EH (cell line): ENCODE measurements at regions not wholly inside any gene's neighbourhood (a gene's known extent, or its start where the extent isn't known, plus 50 kb on each side); places are given as distances from the start of the nearest gene placed in this dataset.
"Not testable (repeated sequence)": the region's sequence is repeated elsewhere in the genome, so short reads cannot be mapped to it uniquely, and the experiment has no call there.

Experiments
- DNase-seq: peaks from one replicate; pipeline ENCODE4 v3.0.0-alpha.2; 2015; ENCODE audit warnings: low read depth

GRCh38 chr16:29578898-29579297 lies 72.7 kb upstream of the NPIPB12 start:
- DNase-seq = not testable (repeated sequence)

- not testable (repeated sequence) for DNase-seq
Observed at GRCh38 chr16:29581764-29582163, 75.6 kb upstream of the NPIPB12 start.

DNA sequence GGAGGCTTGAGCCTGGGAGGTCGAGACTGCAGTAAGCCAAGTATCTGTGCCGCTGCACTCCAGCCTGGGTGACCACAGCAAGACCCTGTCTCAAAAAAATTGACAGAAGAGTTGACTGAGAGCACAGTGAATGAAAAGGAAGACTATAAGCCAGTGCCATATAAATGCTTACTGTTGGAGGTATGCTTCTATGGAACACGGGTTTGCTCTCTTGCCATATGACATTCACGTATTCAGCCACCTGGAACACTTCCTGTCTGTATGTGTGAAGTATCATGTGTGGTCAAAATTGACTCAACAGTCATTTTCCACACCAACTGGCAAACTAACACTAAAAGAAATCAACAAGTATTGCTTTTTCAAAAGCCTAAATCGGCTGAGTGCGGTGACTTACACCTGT lies 71.1 kb upstream of the SPN start:
- DNase-seq = not testable (repeated sequence)

GRCh38 chr16:29594269-29594925 lies 68.7 kb upstream of the SPN start:
- DNase-seq = peak; percentile 62

GRCh38 chr16:29594926-29595838 lies 67.9 kb upstream of the SPN start:
- DNase-seq = peak; percentile 90

GRCh38 chr16:29597030-29597429 lies 66.0 kb upstream of the SPN start:
- DNase-seq = not testable (repeated sequence)

DNA sequence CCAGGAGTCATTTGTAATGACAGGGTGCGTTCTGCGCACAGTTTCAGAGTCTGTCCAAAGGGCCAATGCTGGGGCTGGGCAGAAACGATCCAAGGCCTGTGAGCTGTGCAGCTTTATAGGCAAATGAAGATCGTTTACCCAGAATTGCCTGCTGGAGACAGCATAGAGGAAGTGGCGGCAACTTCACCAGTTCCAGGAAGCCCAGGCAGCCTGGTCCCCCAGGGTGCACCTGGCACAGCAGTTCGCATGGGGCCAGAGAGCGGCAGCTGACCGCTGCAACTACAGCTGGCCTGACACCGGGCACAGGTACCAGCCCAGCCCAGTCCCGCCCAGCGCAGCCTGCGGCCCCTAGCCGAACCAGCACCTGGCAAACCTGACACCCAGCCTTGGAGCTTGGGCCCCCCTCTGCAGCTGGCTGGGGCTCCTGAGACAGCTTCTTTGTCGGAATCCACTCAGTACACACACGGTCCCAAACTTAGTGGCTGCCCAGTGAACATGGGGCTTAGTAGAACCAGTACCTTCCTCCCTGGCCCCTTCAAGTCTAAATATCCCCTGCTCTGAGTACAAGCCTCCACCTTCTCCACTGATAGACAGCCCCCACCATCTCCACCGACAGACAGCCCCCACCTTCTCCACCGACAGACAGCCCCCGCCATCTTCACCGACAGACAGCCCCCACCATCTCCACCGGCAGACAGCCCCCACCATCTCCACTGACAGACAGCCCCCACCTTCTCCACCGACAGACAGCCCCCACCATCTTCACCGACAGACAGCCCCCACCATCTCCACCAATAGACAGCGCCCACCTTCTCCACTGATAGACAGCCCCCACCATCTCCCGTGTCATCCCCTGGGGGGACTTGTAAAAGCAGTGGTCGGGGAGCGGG lies 62.7 kb upstream of the SPN start:
- not testable (repeated sequence) for DNase-seq

DNA sequence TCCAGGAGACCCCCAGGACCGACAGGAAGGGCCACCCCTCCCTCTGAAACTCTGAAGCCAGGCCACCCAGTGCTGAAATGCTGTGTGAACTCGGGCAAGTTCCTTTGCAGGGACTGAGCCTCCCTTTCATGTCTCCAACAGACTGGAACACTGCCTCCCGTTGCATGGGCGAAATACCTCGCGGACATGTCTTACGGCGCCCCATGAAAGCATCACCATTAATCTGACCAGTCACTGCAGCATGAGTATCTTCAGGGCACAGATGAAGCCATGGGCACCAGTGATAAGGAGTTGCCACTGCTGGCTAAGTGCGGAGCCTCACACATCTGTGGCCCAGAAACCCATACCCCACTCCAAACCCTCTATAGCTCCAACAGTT lies 60.8 kb upstream of the SPN start:
- peak; percentile 29 for DNase-seq

GRCh38 chr16:29602683-29603088 lies 60.4 kb upstream of the SPN start:
- DNase-seq = not testable (repeated sequence)

DNA sequence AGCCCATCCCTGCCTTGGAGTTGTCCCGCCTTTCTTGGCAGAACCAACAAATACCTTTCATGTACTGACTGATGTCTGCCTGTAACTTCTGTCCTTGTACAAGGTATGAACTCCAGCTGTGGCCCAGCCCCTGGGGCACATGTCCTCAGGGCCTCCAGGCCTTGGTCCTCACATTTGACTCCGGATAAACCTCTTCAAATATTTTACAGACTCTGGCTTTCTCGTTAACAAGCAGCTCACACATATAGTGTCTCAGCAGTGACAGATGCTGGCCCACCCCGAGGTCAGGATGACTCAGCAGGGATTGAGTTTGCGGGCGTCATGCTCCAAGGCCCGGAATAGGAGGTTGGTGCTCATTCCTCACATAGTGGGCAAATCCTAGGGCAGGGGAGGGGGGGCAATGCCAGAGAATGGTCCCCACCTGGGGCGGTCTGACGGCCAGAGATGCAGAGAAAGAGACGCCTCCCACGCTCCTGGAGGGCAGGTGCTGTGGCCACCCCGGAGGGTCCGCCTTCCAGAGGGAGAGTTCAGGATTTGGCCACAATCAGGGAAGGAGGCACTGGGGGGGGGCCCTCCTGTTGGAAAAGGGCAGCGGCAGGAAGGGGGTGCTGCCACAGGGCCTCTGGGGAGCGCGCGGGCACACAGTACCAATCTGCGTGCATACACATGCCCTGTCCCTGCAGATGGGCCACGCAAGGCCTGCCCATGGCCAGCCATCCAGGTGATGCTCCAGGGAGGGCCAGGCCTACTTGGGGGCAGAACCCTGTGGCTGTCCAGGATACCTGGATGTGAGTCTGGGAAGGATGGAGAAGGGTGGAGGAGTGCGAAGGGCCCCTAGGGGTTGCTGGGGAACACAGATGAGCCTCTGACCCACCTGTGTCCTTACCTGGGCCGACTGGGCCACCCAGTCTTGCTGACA lies 58.2 kb upstream of the SPN start:
- peak; percentile 88 for DNase-seq

DNA sequence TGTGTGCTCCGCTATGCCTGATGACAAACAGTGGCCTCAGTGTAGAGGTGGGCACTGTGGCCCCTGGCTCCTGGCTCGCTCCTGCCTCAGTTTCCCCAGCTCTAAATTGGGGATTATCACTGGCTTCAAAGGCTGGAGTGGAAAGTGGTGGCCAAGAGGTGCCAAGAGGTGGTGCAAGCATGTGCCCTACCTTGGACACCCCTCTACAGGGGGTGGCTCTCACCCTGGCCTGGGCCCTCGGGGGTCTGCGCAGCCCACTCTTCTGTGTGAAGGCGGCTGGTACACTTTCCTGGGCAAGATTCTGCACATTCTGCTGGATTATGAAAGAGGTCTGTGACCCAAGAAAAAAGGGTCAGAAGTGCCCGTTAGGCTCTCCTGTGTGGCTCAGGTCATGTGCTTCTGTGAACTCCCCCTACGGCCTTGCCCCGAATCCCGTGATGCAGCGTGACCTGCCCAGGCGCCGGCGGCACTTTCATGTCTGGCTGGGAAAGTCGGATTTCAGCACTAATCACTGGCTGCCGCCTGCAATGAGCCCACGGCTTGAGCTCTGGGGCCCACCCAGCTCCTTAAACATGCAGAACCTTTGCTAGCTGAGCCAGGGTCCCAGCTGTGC lies 57.3 kb upstream of the SPN start:
- not testable (repeated sequence) for DNase-seq

DNA sequence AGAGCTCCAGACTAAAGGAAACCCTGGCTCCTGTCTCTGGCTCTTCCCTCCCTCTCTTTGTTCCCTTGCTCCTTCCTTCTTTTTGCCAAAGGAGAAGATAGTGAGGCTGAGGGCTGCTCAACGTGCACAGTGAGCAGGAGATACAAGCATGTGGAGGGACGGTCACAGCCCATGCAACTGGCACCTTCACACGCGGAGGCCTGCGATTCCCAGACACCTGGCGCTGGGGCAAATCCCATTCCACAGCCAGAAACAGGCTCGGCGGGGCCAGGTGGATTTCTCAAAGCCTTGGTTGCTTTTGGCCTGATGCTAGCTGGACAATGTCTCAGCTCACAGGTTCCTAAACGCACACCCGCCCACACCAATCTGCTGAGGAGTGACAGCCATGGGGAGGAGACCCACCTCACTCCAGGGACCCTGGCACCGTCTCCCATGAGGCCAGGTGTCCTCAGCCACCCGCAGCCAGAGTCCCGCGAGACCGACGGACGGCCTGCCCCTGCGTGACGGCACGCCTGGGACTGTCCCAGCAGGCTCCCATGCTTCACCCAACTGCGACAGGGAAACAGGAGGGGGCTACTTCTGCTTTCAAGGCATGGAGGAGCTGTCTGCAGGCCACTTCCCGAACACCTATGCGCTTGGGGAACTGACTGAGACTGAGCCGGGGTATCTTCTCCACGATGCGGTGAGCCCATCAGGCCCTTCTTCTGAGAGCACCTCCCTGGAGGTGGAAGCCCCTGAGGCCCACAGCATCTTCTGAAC lies 56.2 kb upstream of the SPN start:
- DNase-seq = not testable (repeated sequence)

DNA sequence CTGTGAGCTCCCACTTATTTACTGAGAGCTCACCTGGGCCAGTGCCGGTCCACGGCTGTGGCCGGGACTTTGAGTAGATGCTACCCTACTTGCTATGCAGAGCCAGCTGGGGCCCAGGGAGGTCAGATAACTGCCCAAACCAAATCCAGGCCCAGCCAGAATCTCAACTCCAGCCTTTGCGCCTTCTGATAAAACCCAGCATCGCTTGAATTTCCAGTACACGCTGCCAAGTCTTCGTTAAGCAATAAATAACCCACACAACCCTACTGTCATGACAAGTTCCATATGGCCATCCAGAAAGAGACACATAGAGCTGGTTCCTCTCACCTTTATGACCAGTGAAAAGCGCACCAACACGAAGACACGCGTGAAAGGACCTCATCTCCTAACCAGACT lies 55.6 kb upstream of the SPN start:
- not testable (repeated sequence) for DNase-seq

- peak; percentile 9 for DNase-seq
Observed at GRCh38 chr16:29612381-29613306, 50.4 kb upstream of the SPN start.
